ENCODE measurements at regions not wholly inside any gene's neighbourhood (a gene's known extent, or its start where the extent isn't known, plus 50 kb on each side); places are given as distances from the start of the nearest gene placed in this dataset.

GRCh38 chr2:220991972-220992371, 580.1 kb downstream of the EPHA4 start:
- TF ChIP-seq CTCF (IDR thresholded peaks at IDR 0.05; ENCODE audit: poor library complexity) (no peak), EZH2phosphoT487 (IDR thresholded peaks at IDR 0.05; ENCODE audit: low read depth, severe bottlenecking, unreplicated experiment) (no peak), EZH2 (IDR thresholded peaks at IDR 0.05; ENCODE audit: borderline replicate concordance) (no peak)

Data from hepatocyte (in vitro differentiated cells).